ENCODE measurements at regions not wholly inside any gene's neighbourhood (a gene's known extent, or its start where the extent isn't known, plus 50 kb on each side); places are given as distances from the start of the nearest gene placed in this dataset.

- DNase-seq = no peak
Measured at GRCh38 chr2:43171789-43172188, 54.6 kb downstream of the ZFP36L2 start.

GRCh38 chr2:43170405-43171105 is 55.9 kb downstream of the ZFP36L2 start:
- no peak for DNase-seq

DNA sequence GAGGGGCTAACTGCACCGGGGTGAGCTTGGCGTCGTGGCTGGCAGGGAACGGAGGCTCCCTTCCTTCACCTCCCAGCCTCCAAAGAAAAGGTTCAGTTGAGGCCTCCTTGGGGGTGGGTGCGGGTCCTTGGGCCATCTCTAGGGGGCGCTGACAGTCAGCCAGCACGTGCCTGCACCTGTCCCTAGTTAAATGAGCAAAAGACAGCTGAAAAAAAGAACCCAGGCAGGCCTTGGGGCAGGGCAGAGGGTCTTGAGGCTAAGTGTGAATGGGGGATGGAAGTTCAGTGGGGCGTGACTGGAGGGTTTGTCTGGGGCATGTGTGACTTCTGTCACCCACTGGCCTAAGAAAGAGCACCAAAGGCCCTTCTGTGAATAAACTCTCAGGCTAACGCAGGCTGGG is 56.4 kb downstream of the ZFP36L2 start:
- DNase-seq = peak; percentile 6

DNA sequence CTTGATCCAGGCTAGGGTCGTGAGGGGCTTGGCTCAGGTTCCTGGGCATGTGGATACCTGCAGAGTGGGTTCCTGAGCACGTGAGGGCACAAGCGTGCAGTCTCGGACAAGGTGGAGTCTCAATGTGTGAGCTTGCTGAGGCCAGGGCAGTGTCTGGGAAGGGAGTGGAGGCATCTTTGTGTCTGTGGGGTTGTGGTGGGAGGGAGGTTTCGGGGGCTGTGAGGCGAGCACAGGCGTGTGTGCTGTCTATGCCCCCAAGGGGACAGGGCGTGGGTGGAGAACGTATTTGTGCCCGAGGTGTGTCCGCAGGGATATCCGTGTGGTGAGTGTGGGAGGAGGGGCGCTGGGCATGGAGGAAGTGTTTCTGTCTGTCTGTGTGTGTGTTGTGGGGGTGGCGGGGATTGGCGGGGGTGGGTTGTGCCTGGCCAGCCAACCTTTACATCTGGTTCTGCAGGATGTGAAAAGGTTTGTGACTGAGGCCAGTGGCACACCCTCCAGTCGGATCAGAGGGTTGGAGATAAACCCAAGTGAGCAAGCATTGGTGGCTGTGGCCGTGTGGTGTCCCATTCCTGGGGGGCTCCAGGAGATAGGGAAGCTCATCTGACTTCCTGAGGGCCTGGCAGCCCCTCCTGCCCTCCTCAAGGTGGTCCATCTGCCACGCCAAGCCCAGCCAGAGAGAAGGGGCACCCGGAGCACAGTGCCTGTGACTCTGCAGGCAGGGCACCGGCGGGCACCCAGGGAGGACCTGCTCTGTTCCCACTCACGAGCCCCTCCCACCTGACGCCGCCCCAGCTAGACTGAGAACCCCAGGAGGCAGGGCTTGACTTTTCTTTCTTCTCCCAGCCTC is 57.1 kb downstream of the ZFP36L2 start:
- DNase-seq = no peak

DNA sequence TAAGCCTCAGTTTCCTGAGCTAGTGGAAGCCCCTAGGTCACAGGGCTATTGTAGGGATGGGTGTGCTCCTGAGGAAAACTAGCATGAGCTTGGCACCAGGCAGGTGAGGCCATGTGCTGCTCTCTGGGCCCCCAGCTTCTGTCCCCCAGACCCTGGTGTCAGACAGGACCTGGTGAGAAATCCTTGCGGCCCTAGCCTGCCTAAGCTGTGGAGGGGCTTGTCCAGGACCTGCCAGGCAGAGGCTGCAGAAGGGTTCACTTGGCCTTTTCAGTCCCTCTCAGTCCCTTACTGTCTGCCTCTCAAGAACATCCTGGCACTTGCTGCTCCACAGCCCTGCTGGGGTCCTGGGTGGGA is 58.4 kb downstream of the ZFP36L2 start:
- DNase-seq = no peak

- DNase-seq = no peak
Measured at GRCh38 chr2:43165378-43166069, 60.9 kb downstream of the ZFP36L2 start.

DNA sequence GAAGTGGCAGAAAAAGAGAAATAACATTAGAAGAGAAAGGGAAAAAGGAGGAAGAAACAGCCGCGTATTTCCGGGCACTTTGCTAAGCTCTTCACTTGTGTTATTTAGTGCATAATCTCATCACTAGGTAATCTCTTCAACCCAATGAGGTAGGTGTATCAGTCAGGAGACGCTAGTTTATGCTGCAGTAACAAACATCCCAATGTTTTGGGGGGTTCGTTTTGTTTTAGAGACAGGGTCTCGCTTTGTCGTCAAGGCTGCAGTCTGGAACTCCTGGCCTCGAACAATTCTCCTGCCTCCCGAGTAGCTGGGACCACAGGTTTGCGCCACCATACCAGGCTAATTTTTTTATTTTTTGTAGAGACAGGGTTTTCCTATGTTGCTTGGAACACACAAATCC is 61.7 kb downstream of the ZFP36L2 start:
- DNase-seq = no peak

DNA sequence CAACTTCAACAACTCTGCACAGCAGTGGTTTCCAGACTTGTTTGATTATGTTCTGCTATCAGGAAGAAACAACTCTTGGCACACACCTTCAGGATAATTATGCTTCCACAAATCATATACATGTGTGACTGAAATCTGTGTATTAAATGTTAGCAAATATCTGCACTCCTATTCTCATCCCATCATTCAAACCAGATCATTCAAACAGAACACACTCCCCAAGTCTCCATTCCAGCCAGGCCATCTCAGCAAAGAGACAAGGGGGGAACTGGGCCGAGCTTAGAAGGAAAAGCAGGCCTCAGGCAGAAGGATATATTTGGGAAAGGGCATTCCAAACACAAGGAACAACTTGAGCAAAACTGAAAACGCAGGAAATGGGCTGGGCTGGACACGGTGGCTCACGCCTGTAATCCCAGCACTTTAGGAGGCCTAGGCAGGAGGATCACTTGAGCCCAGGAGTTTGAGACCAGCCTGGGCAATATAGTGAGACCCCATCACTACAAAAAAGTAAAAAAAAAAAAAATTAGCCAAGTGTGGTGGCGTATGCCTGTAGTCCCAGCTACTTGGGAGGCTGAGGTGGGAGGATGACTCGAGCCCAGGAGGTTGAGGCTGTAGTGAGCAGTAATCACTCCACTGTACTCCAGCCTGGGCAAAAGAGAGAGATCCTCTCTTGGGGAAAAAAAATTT is 62.7 kb downstream of the ZFP36L2 start:
- DNase-seq = no peak

GRCh38 chr2:43162511-43162776 is 64.0 kb downstream of the ZFP36L2 start:
- no peak for DNase-seq

- DNase-seq = no peak
Measured at GRCh38 chr2:43161650-43162510, 64.5 kb downstream of the ZFP36L2 start.

DNA sequence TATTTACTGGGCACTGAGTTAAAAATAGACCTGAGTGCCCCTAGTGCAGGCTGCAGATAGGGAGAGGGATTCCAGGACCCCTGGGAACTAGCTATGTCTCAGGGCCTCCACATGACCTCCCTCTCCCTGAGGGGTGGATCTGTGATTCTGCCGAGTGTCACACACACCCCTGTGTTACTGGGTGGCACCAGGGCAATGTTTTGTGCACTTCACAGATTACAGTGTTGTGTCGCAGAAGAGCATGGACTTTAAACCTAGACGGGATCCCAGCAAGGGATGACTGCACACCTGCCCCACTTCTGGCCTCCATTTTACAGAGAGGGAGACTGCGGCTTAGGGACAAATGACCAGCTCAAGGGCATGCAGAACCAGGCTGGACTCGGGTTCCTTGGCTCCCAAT is 65.6 kb downstream of the ZFP36L2 start:
- no peak for DNase-seq

- no peak for DNase-seq
Measured at GRCh38 chr2:43159797-43160196, 66.6 kb downstream of the ZFP36L2 start.

DNA sequence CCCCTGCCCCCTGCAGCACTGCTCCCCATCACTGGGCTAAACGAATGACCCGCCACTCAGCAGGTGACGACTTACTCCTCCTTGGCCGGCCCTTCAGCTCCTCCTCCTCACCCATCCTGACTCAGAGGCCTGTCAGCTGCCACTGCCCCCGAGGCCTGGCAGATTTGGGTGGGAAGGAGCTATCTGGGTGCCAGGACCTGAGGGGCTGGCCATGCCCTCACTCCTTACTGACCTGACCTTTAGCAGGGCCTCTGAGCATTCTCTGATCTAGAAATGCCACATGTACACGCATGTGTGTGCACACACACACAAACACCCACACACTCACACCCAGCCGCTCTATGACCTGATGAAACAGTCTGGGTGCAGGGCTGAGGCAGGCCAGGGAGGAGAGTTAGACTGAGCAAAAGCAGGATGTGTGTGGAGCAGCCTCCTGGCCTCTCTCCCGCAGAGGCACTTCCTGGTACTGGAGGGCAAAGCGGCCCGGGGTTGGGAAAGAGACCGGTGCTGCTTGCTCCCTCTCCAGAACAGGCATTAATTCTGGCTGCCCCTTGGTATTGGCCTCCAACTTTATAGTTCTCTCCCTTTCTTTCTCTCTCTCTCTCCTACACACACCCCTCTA is 68.0 kb downstream of the ZFP36L2 start:
- no peak for DNase-seq

DNA sequence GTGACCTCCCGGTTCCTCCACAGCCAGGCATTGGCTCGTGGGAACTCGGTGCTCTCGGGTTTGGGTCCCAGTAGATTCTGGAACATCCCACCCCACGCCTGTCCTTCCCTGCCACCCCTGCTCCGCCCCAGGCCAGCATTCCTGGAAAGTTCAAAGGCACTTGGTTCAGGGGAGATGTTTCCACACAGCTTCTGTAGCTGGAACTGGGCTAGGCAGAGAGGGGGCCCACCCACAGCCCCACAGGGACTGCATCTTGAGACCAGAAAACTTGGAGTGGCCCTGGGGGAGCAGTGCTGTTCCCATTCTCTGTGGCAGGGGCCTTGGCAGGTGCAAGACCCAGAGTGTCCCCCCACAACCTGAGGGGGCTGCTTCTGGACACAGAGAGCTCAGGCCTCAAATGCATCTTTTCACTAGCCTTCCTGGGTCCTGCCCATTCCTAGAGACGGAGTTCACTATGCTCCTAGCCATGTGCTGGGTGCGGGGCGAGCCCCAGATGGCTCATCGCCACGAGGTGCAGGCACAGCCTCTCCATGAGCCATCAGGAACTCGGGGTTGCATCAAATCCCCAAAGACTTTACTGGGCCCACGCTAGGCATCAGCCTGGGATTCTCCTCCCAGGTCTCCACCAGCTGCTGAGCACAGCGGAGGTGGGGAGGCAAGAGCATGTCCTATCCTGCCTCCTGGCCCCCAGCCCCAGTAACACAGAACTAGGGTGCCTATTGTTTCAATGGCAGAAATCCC is 68.7 kb downstream of the ZFP36L2 start:
- DNase-seq = no peak

- no peak for DNase-seq
Measured at GRCh38 chr2:43155851-43156411, 70.5 kb downstream of the ZFP36L2 start.

- no peak for DNase-seq
Measured at GRCh38 chr2:43154685-43155084, 71.7 kb downstream of the ZFP36L2 start.

- DNase-seq = no peak
Measured at GRCh38 chr2:43152741-43153647, 73.4 kb downstream of the ZFP36L2 start.

DNA sequence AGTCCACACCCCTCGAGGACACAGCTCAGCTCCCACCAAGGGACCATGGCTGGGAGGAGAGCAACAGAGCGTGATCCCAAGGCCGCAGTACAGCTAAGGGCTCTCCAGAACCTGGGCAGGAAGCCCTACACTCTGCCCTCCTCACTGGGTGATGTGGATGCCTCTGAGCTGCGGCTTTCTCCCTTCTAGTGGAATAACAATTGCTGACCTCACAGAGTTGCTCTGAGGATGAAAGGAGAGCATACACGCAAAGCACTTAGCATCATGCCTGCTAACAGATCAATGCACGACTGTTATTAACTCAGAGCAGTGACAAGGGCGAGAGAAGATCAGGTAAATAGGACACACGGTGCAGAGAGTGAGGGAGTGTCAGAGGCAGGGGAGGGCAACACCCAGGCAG is 74.2 kb downstream of the ZFP36L2 start:
- DNase-seq = no peak

DNA sequence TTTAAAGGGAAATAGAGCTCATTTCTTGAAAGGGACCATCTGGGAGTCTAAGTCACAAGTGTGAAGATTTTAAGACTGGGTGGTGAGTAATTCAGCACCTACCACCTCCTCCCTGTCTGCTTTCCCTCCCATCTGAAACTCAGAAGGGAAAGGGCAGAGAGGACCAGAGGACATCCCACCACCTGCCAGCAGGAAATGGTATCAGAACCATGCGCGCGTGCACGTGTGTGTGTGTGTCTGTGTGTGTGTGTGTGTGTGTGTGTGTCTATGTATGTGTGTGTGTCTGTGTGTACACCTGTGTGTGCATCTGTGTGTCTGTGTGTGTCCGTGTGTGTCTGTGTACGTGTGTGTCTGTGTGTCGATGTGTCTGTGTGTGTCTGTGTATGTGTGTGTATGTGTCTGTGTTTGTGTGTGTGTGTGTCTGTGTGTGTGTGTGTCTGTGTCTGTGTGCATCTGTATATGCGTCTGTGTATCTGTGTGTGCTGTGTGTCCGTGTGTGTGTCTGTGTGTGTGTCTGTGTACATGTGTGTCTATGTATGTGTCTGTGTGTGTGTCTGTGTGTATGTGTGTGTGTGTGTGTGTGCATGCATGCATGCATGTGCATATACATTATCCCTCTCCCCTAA is 76.8 kb downstream of the ZFP36L2 start:
- no peak for DNase-seq

Measured in NCI-H1092 treated with DMSO at 0.1 percent for 48 hours (cell line).